ENCODE measurements at regions not wholly inside any gene's neighbourhood (a gene's known extent, or its start where the extent isn't known, plus 50 kb on each side); places are given as distances from the start of the nearest gene placed in this dataset.

GRCh38 chr17:33809748-33810147, 445.3 kb upstream of the CCL2 start:
- TF ChIP-seq CTCF (conservative IDR thresholded peaks at IDR 0.05 in 1 of 2, IDR thresholded peaks at IDR 0.05 in 1 of 2; ENCODE audit: low read depth in 1 of 2, low read length in 2 of 2) (no peak), EZH2 (IDR thresholded peaks at IDR 0.05; ENCODE audit: low read length, missing control alignments) (no peak)

All from fibroblast of lung (primary cell).